ENCODE measurements at regions not wholly inside any gene's neighbourhood (a gene's known extent, or its start where the extent isn't known, plus 50 kb on each side); places are given as distances from the start of the nearest gene placed in this dataset.

GRCh38 chr6:87935196-87935595 lies 112.4 kb upstream of the SPACA1 start:
- Histone ChIP-seq H2AFZ (ENCODE audit: low read depth, low read length) (no peak overlapping the region), H3K27ac (ENCODE audit: low read length) (no peak overlapping the region), H4K20me1 (ENCODE audit: insufficient read depth) (no peaks in the 10 kb centered on the region), H3K9me2 (ENCODE audit: insufficient read depth, low read length) (no peaks in the 10 kb centered on the region), H3K79me2 (replicated peaks; ENCODE audit: insufficient read depth, low read length) (no peaks in the 10 kb centered on the region), H3F3A (ENCODE audit: insufficient read depth, low read length, poor library complexity, severe bottlenecking) (no peaks in the 10 kb centered on the region), H3K27me3 (ENCODE audit: insufficient read depth, low read depth, low read length) (no peaks in the 10 kb centered on the region), H3K9ac (ENCODE audit: low read length) (no peak overlapping the region), H3K9me3 (ENCODE audit: low read length) (no peaks in the 10 kb centered on the region), H3K36me3 (ENCODE audit: insufficient read depth, low read length) (no peaks in the 10 kb centered on the region), H3K4me2 (ENCODE audit: low read length) (no peak overlapping the region), H3K4me3 (ENCODE audit: low read length) (no peak overlapping the region)
- no peak for TF ChIP-seq EZH2 (IDR thresholded peaks at IDR 0.05; ENCODE audit: borderline replicate concordance, insufficient read depth, low read length, poor library complexity, severe bottlenecking)
- no peak for TF ChIP-seq REST (IDR thresholded peaks at IDR 0.05; ENCODE audit: borderline replicate concordance)
- no peak for TF ChIP-seq EP300 (conservative IDR thresholded peaks at IDR 0.05; ENCODE audit: poor library complexity, severe bottlenecking)
- TF ChIP-seq POLR2AphosphoS5 (IDR thresholded peaks at IDR 0.05): no peak
- TF ChIP-seq TAF1 (IDR thresholded peaks at IDR 0.05; ENCODE audit: low read depth): no peak

GRCh38 chr6:87932361-87932760 lies 115.3 kb upstream of the SPACA1 start:
- no peaks in the 10 kb centered on the region for H3K27me3 ChIP-seq (ENCODE audit: insufficient read depth, low read depth, low read length)
- no peak overlapping the region for H3K9ac ChIP-seq (ENCODE audit: low read length)
- no peaks in the 10 kb centered on the region for H3F3A ChIP-seq (ENCODE audit: insufficient read depth, low read length, poor library complexity, severe bottlenecking)
- no peak overlapping the region for H2AFZ ChIP-seq (ENCODE audit: low read depth, low read length)
- no peaks in the 10 kb centered on the region for H4K20me1 ChIP-seq (ENCODE audit: insufficient read depth)
- no peak overlapping the region for H3K27ac ChIP-seq (ENCODE audit: low read length)
- no peaks in the 10 kb centered on the region for H3K79me2 ChIP-seq (replicated peaks; ENCODE audit: insufficient read depth, low read length)
- no peaks in the 10 kb centered on the region for H3K9me2 ChIP-seq (ENCODE audit: insufficient read depth, low read length)
- H3K4me2 ChIP-seq (ENCODE audit: low read length): no peak overlapping the region
- no peaks in the 10 kb centered on the region for H3K9me3 ChIP-seq (ENCODE audit: low read length)
- no peak overlapping the region for H3K4me3 ChIP-seq (ENCODE audit: low read length)
- H3K36me3 ChIP-seq (ENCODE audit: insufficient read depth, low read length): no peaks in the 10 kb centered on the region
- TF ChIP-seq MXI1 (conservative IDR thresholded peaks at IDR 0.05; ENCODE audit: poor library complexity, severe bottlenecking) (no peak), SMC3 (conservative IDR thresholded peaks at IDR 0.05; ENCODE audit: poor library complexity) (no peak), REST (IDR thresholded peaks at IDR 0.05; ENCODE audit: borderline replicate concordance) (no peak), RAD21 (conservative IDR thresholded peaks at IDR 0.05) (no peak)

All from neural cell (in vitro differentiated cells).